ENCODE measurements at regions not wholly inside any gene's neighbourhood (a gene's known extent, or its start where the extent isn't known, plus 50 kb on each side); places are given as distances from the start of the nearest gene placed in this dataset.

- H3K27ac Mint-ChIP-seq = no peak overlapping the region
- no peaks in the 10 kb centered on the region for H3K36me3 Mint-ChIP-seq
- no peak overlapping the region for H3K4me2 ChIP-seq
Measured at GRCh38 chr16:16857603-16858283, 478.8 kb downstream of the NPIPA7 start.

GRCh38 chr16:16861546-16861945 is 482.6 kb downstream of the NPIPA7 start:
- peak; percentile 90 for TF ChIP-seq CTCF (IDR thresholded peaks at IDR 0.05)
- no peak for TF ChIP-seq EZH2 (IDR thresholded peaks at IDR 0.05)

More at GRCh38 chr16:16857603-16858283, 478.8 kb downstream of the NPIPA7 start:
- Mint-ChIP-seq H3K27me3 (ENCODE audit: insufficient read depth, low read depth) (peaks cover 5% of the 10 kb centered on the region), H3K4me1 (peaks cover 7% of the 10 kb centered on the region), H3K9me3 (no peaks in the 10 kb centered on the region), H3K4me3 (no peak overlapping the region)
- Histone ChIP-seq H3F3A (ENCODE audit: low read depth) (no peaks in the 10 kb centered on the region), H3K4me1 (no peaks in the 10 kb centered on the region), H3K4me3 (no peak overlapping the region), H3K36me3 (no peaks in the 10 kb centered on the region), H3K9me3 (ENCODE audit: low read depth) (no peaks in the 10 kb centered on the region), H3K9ac (no peak overlapping the region), H3K27ac (no peak overlapping the region), H2AFZ (replicated peaks) (no peak overlapping the region), H3K27me3 (no peaks in the 10 kb centered on the region), H4K20me1 (ENCODE audit: low read depth) (no peaks in the 10 kb centered on the region), H3K79me2 (ENCODE audit: low read depth) (no peaks in the 10 kb centered on the region)
- no peak for DNase-seq (ENCODE audit: low spot score)
- TF ChIP-seq CTCF (IDR thresholded peaks at IDR 0.05) = no peak
- no peak for TF ChIP-seq EZH2phosphoT487 (IDR thresholded peaks at IDR 0.05)
- no peak for TF ChIP-seq EZH2 (IDR thresholded peaks at IDR 0.05)

GRCh38 chr16:16863672-16864071 is 484.7 kb downstream of the NPIPA7 start:
- Mint-ChIP-seq H3K4me1 (peaks cover 7% of the 10 kb centered on the region), H3K27ac (no peak overlapping the region), H3K27me3 (ENCODE audit: insufficient read depth, low read depth) (peaks cover 2% of the 10 kb centered on the region), H3K4me3 (no peak overlapping the region), H3K36me3 (no peaks in the 10 kb centered on the region), H3K9me3 (no peaks in the 10 kb centered on the region)
- Histone ChIP-seq H3K27me3 (no peaks in the 10 kb centered on the region), H3K79me2 (ENCODE audit: low read depth) (no peaks in the 10 kb centered on the region), H3K4me2 (no peak overlapping the region), H3K9ac (no peak overlapping the region), H3K9me3 (ENCODE audit: low read depth) (no peaks in the 10 kb centered on the region), H3F3A (ENCODE audit: low read depth) (no peaks in the 10 kb centered on the region), H4K20me1 (ENCODE audit: low read depth) (no peaks in the 10 kb centered on the region), H2AFZ (replicated peaks) (peak overlapping the region; percentile 68), H3K36me3 (no peaks in the 10 kb centered on the region), H3K4me3 (no peak overlapping the region), H3K4me1 (peaks cover 10% of the 10 kb centered on the region), H3K27ac (no peak overlapping the region)
- no peak for DNase-seq (ENCODE audit: low spot score)
- TF ChIP-seq EZH2phosphoT487 (IDR thresholded peaks at IDR 0.05) (no peak), CTCF (IDR thresholded peaks at IDR 0.05) (no peak), EZH2 (IDR thresholded peaks at IDR 0.05) (no peak)

More at GRCh38 chr16:16861546-16861945, 482.6 kb downstream of the NPIPA7 start:
- no peak overlapping the region for H3K27ac ChIP-seq
- H3K36me3 Mint-ChIP-seq = no peaks in the 10 kb centered on the region
- H3K4me1 Mint-ChIP-seq = peaks cover 7% of the 10 kb centered on the region
- H3K9ac ChIP-seq = no peak overlapping the region
- H3K4me3 Mint-ChIP-seq = no peak overlapping the region
- no peaks in the 10 kb centered on the region for H3K27me3 ChIP-seq
- H3K27ac Mint-ChIP-seq = no peak overlapping the region
- no peaks in the 10 kb centered on the region for H3K36me3 ChIP-seq
- no peaks in the 10 kb centered on the region for H3F3A ChIP-seq (ENCODE audit: low read depth)
- no peaks in the 10 kb centered on the region for H3K9me3 ChIP-seq (ENCODE audit: low read depth)
- H3K4me2 ChIP-seq = no peak overlapping the region
- no peaks in the 10 kb centered on the region for H3K9me3 Mint-ChIP-seq
- H2AFZ ChIP-seq (replicated peaks) = no peak overlapping the region
- H3K27me3 Mint-ChIP-seq (ENCODE audit: insufficient read depth, low read depth) = peaks cover 2% of the 10 kb centered on the region
- H3K4me3 ChIP-seq = no peak overlapping the region
- no peaks in the 10 kb centered on the region for H3K79me2 ChIP-seq (ENCODE audit: low read depth)
- peak; percentile 80 for DNase-seq (ENCODE audit: low spot score)
- H3K4me1 ChIP-seq = no peaks in the 10 kb centered on the region
- no peaks in the 10 kb centered on the region for H4K20me1 ChIP-seq (ENCODE audit: low read depth)

All from neural progenitor cell (in vitro differentiated cells).